ENCODE measurements at regions not wholly inside any gene's neighbourhood (a gene's known extent, or its start where the extent isn't known, plus 50 kb on each side); places are given as distances from the start of the nearest gene placed in this dataset.

DNA sequence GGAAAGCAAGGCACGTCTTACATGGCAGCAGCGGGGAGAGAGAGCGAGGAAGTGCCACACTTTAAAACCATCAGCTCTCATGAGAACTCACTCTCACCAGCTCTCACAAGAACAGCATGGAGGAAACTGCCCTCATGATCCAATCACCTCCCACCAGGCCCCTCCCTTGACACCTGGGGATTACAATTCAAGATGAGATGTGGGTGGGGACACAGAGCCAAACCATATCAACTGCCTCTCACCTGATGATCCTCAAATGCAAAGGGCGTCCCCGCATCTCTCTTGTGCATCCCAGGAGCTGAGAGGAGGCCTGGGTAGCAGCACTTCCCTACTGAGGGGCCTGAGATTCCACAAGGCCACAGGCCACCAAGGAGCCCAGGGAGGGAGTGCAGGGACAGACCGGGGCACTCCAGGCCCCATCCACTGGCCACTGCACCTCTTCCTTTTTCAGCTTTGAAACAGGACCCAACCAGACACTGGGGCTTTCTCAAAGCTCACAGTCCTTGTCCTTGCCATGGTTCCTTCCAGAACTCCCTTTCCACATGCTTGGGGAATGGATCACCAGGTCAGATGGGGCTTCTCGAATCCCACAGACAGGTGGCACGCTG, 54.5 kb upstream of the IL17B start:
- Histone ChIP-seq H3K9ac (ENCODE audit: insufficient read depth, low read length) (no peak overlapping the region), H3K4me1 (ENCODE audit: control insufficient read depth, extremely low read depth, insufficient read depth, low read length) (peaks cover 15% of the 10 kb centered on the region), H3K36me3 (ENCODE audit: control insufficient read depth, insufficient read depth, low read length) (peaks cover 19% of the 10 kb centered on the region), H2AFZ (ENCODE audit: low read length) (no peak overlapping the region), H3K79me2 (ENCODE audit: control insufficient read depth, insufficient read depth, low read length) (no peaks in the 10 kb centered on the region), H3K27me3 (ENCODE audit: control insufficient read depth, insufficient read depth, low read length) (no peaks in the 10 kb centered on the region), H3K9me3 (ENCODE audit: control insufficient read depth, insufficient read depth, low read depth, low read length) (no peaks in the 10 kb centered on the region), H3K4me2 (ENCODE audit: extremely low read depth, insufficient read depth, low read length) (no peak overlapping the region), H3K4me3 (replicated peaks in 1 of 4; ENCODE audit: control extremely low read depth in 1 of 4, insufficient read depth in 1 of 4, low read depth in 3 of 4, low read length in 4 of 4) (no peak overlapping the region), H3K27ac (ENCODE audit: insufficient read depth, low read length) (no peak overlapping the region), H4K20me1 (ENCODE audit: control insufficient read depth, extremely low read depth, insufficient read depth, low read length) (no peaks in the 10 kb centered on the region)
- TF ChIP-seq EZH2 (IDR thresholded peaks at IDR 0.05; ENCODE audit: low read length, missing control alignments), result no peak
- TF ChIP-seq CTCF (conservative IDR thresholded peaks at IDR 0.05 in 1 of 2, IDR thresholded peaks at IDR 0.05 in 1 of 2; ENCODE audit: low read depth in 1 of 2, low read length in 2 of 2), result no peak
- peak in 1 of 2 donors; percentile 68 for DNase-seq (ENCODE audit: low read depth in 2 of 2)

GRCh38 chr5:149432911-149433401, 53.9 kb upstream of the IL17B start:
- Histone ChIP-seq H3K27me3 (ENCODE audit: control insufficient read depth, insufficient read depth, low read length) (no peaks in the 10 kb centered on the region), H3K79me2 (ENCODE audit: control insufficient read depth, insufficient read depth, low read length) (no peaks in the 10 kb centered on the region), H2AFZ (ENCODE audit: low read length) (no peak overlapping the region), H3K36me3 (ENCODE audit: control insufficient read depth, insufficient read depth, low read length) (peaks cover 22% of the 10 kb centered on the region), H4K20me1 (ENCODE audit: control insufficient read depth, extremely low read depth, insufficient read depth, low read length) (no peaks in the 10 kb centered on the region), H3K4me1 (ENCODE audit: control insufficient read depth, extremely low read depth, insufficient read depth, low read length) (peaks cover 16% of the 10 kb centered on the region), H3K4me3 (replicated peaks in 1 of 4; ENCODE audit: control extremely low read depth in 1 of 4, insufficient read depth in 1 of 4, low read depth in 3 of 4, low read length in 4 of 4) (no peak overlapping the region), H3K9me3 (ENCODE audit: control insufficient read depth, insufficient read depth, low read depth, low read length) (no peaks in the 10 kb centered on the region), H3K4me2 (ENCODE audit: extremely low read depth, insufficient read depth, low read length) (no peak overlapping the region), H3K9ac (ENCODE audit: insufficient read depth, low read length) (no peak overlapping the region), H3K27ac (ENCODE audit: insufficient read depth, low read length) (no peak overlapping the region)
- DNase-seq (ENCODE audit: low read depth in 2 of 2), result no peak
- TF ChIP-seq EZH2 (IDR thresholded peaks at IDR 0.05; ENCODE audit: low read length, missing control alignments), result no peak
- no peak for TF ChIP-seq CTCF (conservative IDR thresholded peaks at IDR 0.05 in 1 of 2, IDR thresholded peaks at IDR 0.05 in 1 of 2; ENCODE audit: low read depth in 1 of 2, low read length in 2 of 2)

DNA sequence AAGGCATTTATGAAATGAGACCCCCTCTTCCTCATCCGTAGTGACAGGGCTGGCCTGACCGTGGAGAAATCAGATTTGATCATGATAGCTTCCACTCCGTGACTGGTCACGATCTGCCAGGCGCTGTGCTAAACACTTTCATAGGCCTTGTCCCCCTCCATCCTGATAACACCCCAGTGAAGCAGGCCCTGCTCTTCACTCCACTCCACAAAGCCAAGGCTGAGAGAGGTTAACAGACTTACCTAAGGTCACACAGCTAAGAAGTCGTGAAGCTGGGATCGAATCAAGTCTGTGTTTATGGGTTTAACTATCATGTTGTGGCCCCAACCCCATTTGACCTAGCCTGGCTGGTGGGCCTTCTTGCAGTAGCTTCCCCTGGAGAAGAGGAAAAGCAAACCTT, 53.3 kb upstream of the IL17B start:
- no peak for DNase-seq (ENCODE audit: low read depth in 2 of 2)
- H3K36me3 ChIP-seq (ENCODE audit: control insufficient read depth, insufficient read depth, low read length), result peaks cover 24% of the 10 kb centered on the region

More for the DNA sequence above, 53.3 kb upstream of the IL17B start:
- Histone ChIP-seq H3K4me1 (ENCODE audit: control insufficient read depth, extremely low read depth, insufficient read depth, low read length) (peaks cover 16% of the 10 kb centered on the region), H4K20me1 (ENCODE audit: control insufficient read depth, extremely low read depth, insufficient read depth, low read length) (no peaks in the 10 kb centered on the region), H3K9me3 (ENCODE audit: control insufficient read depth, insufficient read depth, low read depth, low read length) (no peaks in the 10 kb centered on the region), H3K4me3 (replicated peaks in 1 of 4; ENCODE audit: control extremely low read depth in 1 of 4, insufficient read depth in 1 of 4, low read depth in 3 of 4, low read length in 4 of 4) (no peak overlapping the region), H3K79me2 (ENCODE audit: control insufficient read depth, insufficient read depth, low read length) (no peaks in the 10 kb centered on the region), H3K9ac (ENCODE audit: insufficient read depth, low read length) (no peak overlapping the region), H3K27ac (ENCODE audit: insufficient read depth, low read length) (no peak overlapping the region), H2AFZ (ENCODE audit: low read length) (no peak overlapping the region), H3K4me2 (ENCODE audit: extremely low read depth, insufficient read depth, low read length) (no peak overlapping the region), H3K27me3 (ENCODE audit: control insufficient read depth, insufficient read depth, low read length) (no peaks in the 10 kb centered on the region)
- TF ChIP-seq EZH2 (IDR thresholded peaks at IDR 0.05; ENCODE audit: low read length, missing control alignments), result no peak
- no peak for TF ChIP-seq CTCF (conservative IDR thresholded peaks at IDR 0.05 in 1 of 2, IDR thresholded peaks at IDR 0.05 in 1 of 2; ENCODE audit: low read depth in 1 of 2, low read length in 2 of 2)
